NCI-H187 treated with DMSO at 0.1 percent for 48 hours (cell line): ENCODE measurements at regions not wholly inside any gene's neighbourhood (a gene's known extent, or its start where the extent isn't known, plus 50 kb on each side); places are given as distances from the start of the nearest gene placed in this dataset.
"Not testable (repeated sequence)": the region's sequence is repeated elsewhere in the genome, so short reads cannot be mapped to it uniquely, and the experiment has no call there.

ENCODE experiments used
- DNase-seq: peaks from one replicate; lab custom pipeline; 2025; lab: John Stamatoyannopoulos, UW

GRCh38 chr4:26175006-26175786, 145.6 kb upstream of the RBPJ start:
- no peak for DNase-seq

GRCh38 chr4:26175905-26176470, 144.8 kb upstream of the RBPJ start:
- DNase-seq, result no peak

- DNase-seq, result no peak
Observed at GRCh38 chr4:26176598-26177149, 144.1 kb upstream of the RBPJ start.

GRCh38 chr4:26178854-26179253, 142.0 kb upstream of the RBPJ start:
- no peak for DNase-seq

GRCh38 chr4:26179316-26179760, 141.5 kb upstream of the RBPJ start:
- DNase-seq, result no peak

GRCh38 chr4:26181616-26182015, 139.2 kb upstream of the RBPJ start:
- no peak for DNase-seq

GRCh38 chr4:26183017-26183416, 137.8 kb upstream of the RBPJ start:
- DNase-seq, result no peak

GRCh38 chr4:26185436-26185835, 135.4 kb upstream of the RBPJ start:
- DNase-seq, result no peak

GRCh38 chr4:26191353-26191752, 129.5 kb upstream of the RBPJ start:
- no peak for DNase-seq

- DNase-seq, result no peak
Observed at GRCh38 chr4:26192899-26193869, 127.6 kb upstream of the RBPJ start.

- DNase-seq, result no peak
Observed at GRCh38 chr4:26194764-26195163, 126.0 kb upstream of the RBPJ start.

GRCh38 chr4:26196567-26196966, 124.2 kb upstream of the RBPJ start:
- DNase-seq, result no peak

- DNase-seq, result no peak
Observed at GRCh38 chr4:26197018-26197779, 123.6 kb upstream of the RBPJ start.

GRCh38 chr4:26198931-26199330, 121.9 kb upstream of the RBPJ start:
- not testable (repeated sequence) for DNase-seq

- no peak for DNase-seq
Observed at GRCh38 chr4:26199596-26199995, 121.2 kb upstream of the RBPJ start.

GRCh38 chr4:26201120-26201519, 119.7 kb upstream of the RBPJ start:
- no peak for DNase-seq

GRCh38 chr4:26204249-26204825, 116.5 kb upstream of the RBPJ start:
- DNase-seq, result no peak

- DNase-seq, result peak; percentile 56
Observed at GRCh38 chr4:26204911-26205370, 115.9 kb upstream of the RBPJ start.

- no peak for DNase-seq
Observed at GRCh38 chr4:26206339-26206738, 114.5 kb upstream of the RBPJ start.

- DNase-seq, result peak; percentile 73
Observed at GRCh38 chr4:26206999-26207398, 113.8 kb upstream of the RBPJ start.

- no peak for DNase-seq
Observed at GRCh38 chr4:26207631-26208030, 113.2 kb upstream of the RBPJ start.
